IPS DF 6.9 (cell line): ENCODE measurements at regions not wholly inside any gene's neighbourhood (a gene's known extent, or its start where the extent isn't known, plus 50 kb on each side); places are given as distances from the start of the nearest gene placed in this dataset.

Source experiments
- DNase-seq: peaks from one replicate; pipeline ENCODE4 v3.0.0-alpha.2; 2013; ENCODE audit warnings: low read depth, low spot score
- H3K27ac ChIP-seq: one replicate; pipeline ENCODE4 v1.5.1; 2013; ENCODE audit warnings: low read length, control low read depth
- H3K27me3 ChIP-seq: 2 replicates; pipeline ENCODE4 v1.6.1; 2013; ENCODE audit warnings: mild to moderate bottlenecking, low read length; ENCODE audit not compliant: control insufficient read depth, insufficient read depth
- H3K36me3 ChIP-seq: 2 replicates; pipeline ENCODE4 v1.6.1; 2013; ENCODE audit warnings: low read length; ENCODE audit not compliant: control insufficient read depth, insufficient read depth
- H3K4me1 ChIP-seq: 2 replicates; pipeline ENCODE4 v1.6.1; 2013; ENCODE audit warnings: low read length; ENCODE audit not compliant: control insufficient read depth, insufficient read depth
- H3K4me3 ChIP-seq: 2 replicates; pipeline ENCODE4 v1.5.1; 2013; ENCODE audit warnings: mild to moderate bottlenecking, low read length
- H3K9me3 ChIP-seq: 2 replicates; pipeline ENCODE4 v1.6.1; 2013; ENCODE audit warnings: low read length, inconsistent platforms; ENCODE audit not compliant: control insufficient read depth, insufficient read depth
- WGBS: extraction: QIAGEN DNeasy Blood & Tissue Kit; methylation state at CpG from one replicate; pipeline ENCODE4 v1.1.7; 2013; ENCODE audit warnings: mixed read lengths, missing lambda C conversion rate; ENCODE audit not compliant: insufficient read length, insufficient coverage; 5-methylcytosine and 5-hydroxymethylcytosine counted together

DNA sequence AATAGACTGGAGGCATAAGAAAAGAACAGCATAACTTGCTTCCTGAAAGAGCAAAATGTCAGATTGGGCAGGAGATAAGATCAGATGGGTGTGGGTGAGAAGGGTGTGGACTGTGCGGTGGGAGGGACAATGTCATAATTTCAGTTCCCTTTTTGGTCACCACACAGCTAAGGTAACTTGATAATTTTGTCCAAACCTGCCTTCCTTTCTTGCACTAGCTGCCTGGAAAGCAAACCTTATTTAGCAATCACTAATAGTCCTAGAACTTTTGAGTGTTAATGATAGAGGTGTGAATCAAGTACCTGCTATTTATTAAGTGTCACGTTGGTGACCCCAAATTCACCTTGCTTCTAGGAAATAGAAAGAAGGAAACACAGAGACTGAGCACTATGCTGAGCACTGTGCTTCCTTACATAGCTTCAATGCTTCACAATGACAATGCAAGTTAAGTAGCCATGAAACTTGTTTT is 72.4 kb upstream of the SP4 start:
- Histone ChIP-seq H3K36me3 (no peaks in the 10 kb centered on the region), H3K9me3 (no peaks in the 10 kb centered on the region), H3K27ac (no peak overlapping the region), H3K4me3 (no peak overlapping the region), H3K27me3 (no peaks in the 10 kb centered on the region), H3K4me1 (no peaks in the 10 kb centered on the region)
- no CpG with 5 or more reads among the region's 2 CpGs for WGBS
- no peak for DNase-seq

- Histone ChIP-seq H3K9me3 (no peaks in the 10 kb centered on the region), H3K27me3 (no peaks in the 10 kb centered on the region), H3K36me3 (no peaks in the 10 kb centered on the region), H3K4me3 (no peak overlapping the region), H3K27ac (no peak overlapping the region), H3K4me1 (no peaks in the 10 kb centered on the region)
- DNase-seq = no peak
Measured at GRCh38 chr7:21356616-21357015, 71.3 kb upstream of the SP4 start.

DNA sequence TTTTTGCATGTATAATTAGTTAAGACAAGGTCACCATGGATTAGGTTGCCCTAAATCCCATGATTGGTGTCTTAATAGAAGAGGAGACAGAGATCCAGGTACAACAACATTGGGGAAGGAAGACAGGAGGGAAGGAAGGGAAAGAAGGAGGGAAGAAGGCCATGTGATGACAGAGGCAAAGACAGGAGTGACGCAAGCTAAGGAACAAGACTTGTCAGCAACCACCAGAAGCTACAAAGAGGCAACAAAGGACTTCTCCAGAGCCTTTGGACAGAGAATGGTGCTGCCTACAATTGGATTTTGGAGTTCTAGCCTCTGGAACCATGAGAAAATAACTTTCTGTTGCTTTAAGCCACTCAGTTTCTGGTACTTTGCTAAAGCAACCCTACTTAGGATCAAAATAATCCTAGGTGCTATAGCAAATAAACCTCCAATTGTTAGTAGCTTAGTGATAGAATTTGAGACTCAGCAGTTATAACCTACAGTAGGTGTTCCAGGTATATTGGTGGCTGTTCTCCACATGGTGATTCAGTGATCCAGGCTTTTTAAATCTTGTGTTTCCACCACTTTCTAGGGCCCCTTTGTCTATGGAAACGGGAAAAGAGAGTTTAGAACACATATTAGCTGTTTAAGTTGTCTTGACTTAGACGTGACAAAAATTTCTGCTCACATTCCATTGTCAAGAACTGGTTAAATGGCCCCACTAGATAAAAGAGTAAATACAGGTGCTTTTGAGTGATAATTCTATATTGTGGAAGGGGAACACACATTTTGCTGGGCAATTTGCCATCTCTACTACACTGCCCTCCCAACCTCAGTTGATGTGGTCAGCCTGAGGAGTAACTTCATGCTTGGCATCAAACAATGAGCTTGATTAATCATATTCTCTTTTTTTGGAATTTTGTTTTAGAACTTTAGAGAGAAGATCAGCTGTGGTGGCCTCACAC is 70.5 kb upstream of the SP4 start:
- no CpG with 5 or more reads among the region's 3 CpGs for WGBS
- no peak overlapping the region for H3K27ac ChIP-seq
- no peak for DNase-seq

DNA sequence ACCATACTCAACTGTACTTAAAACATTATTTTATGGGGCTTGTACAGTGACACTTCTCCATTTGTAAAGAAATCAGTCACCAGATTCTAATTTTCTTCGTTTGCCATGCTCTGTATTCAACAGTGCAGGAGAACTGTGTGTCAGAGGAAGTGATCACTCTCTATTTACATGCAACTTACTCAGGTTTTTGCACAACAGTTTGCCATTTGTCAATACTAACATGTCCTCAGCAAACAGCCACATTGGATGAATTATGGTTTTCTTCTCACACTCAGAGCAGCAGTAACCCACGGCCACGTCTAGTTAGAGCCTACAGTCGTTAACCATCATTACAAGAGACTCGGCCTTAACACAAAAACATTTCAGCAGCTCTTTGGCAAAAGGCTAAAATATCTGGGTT is 69.2 kb upstream of the SP4 start:
- DNase-seq = no peak
- no peaks in the 10 kb centered on the region for H3K9me3 ChIP-seq
- no peaks in the 10 kb centered on the region for H3K4me1 ChIP-seq
- no CpG with 5 or more reads among the region's 5 CpGs for WGBS
- no peaks in the 10 kb centered on the region for H3K27me3 ChIP-seq
- H3K27ac ChIP-seq = no peak overlapping the region
- H3K36me3 ChIP-seq = no peaks in the 10 kb centered on the region
- no peak overlapping the region for H3K4me3 ChIP-seq

More for the DNA sequence above, 70.5 kb upstream of the SP4 start:
- no peaks in the 10 kb centered on the region for H3K36me3 ChIP-seq
- no peak overlapping the region for H3K4me3 ChIP-seq
- H3K4me1 ChIP-seq = no peaks in the 10 kb centered on the region
- H3K27me3 ChIP-seq = no peaks in the 10 kb centered on the region
- no peaks in the 10 kb centered on the region for H3K9me3 ChIP-seq

DNA sequence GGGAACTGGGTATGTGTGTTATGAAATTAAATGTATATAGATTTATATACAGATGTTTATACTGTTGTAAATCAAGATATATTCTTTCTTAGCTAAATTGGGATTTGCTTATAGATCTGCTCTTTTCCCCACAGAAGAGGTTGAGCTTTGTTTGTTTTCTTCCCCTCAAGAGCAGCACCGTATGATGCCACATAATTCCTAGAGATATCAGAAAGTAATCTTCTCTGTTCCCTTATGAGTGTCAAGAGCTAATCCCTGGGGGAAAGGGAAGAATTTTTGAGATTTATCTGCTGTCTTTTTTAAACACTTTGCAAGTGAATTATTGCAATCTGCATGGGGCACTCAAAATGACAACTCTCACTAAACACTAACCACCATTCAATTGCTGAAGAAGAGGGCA is 68.7 kb upstream of the SP4 start:
- WGBS = no CpG with 5 or more reads among the region's 1 CpG
- no peak for DNase-seq
- H3K4me3 ChIP-seq = no peak overlapping the region
- no peaks in the 10 kb centered on the region for H3K9me3 ChIP-seq
- no peaks in the 10 kb centered on the region for H3K27me3 ChIP-seq
- H3K36me3 ChIP-seq = no peaks in the 10 kb centered on the region
- H3K27ac ChIP-seq = no peak overlapping the region
- H3K4me1 ChIP-seq = no peaks in the 10 kb centered on the region

GRCh38 chr7:21361413-21362125 is 66.3 kb upstream of the SP4 start:
- Histone ChIP-seq H3K4me1 (no peaks in the 10 kb centered on the region), H3K36me3 (no peaks in the 10 kb centered on the region), H3K4me3 (no peak overlapping the region), H3K9me3 (no peaks in the 10 kb centered on the region), H3K27me3 (no peaks in the 10 kb centered on the region), H3K27ac (no peak overlapping the region)
- no CpG with 5 or more reads among the region's 5 CpGs for WGBS
- DNase-seq = no peak

DNA sequence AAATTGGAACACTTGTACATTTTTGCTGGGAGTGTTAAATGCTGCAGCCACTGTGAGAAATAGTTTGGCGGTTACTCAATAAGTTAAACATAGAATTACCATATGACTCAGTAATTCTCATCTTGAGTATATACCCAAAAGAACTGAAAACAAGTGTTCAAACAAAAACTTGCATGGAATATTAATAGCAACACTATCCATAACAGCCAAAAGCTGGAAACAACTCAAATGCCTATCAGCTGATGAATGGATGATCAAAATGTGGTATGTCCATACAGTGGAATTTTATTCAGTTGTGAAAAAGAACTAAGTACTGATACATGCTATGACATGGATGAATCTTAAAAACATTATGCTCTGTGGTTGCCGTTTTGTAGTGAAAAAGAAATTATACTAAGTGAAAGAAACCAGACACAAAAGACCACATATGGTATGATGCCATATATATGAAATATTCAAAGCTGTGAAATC is 63.0 kb upstream of the SP4 start:
- WGBS = no CpG with 5 or more reads among the region's 2 CpGs
- H3K4me3 ChIP-seq = no peak overlapping the region

GRCh38 chr7:21365866-21366624 is 61.8 kb upstream of the SP4 start:
- no peaks in the 10 kb centered on the region for H3K36me3 ChIP-seq

More for the DNA sequence above, 63.0 kb upstream of the SP4 start:
- no peaks in the 10 kb centered on the region for H3K4me1 ChIP-seq
- no peak overlapping the region for H3K27ac ChIP-seq
- H3K9me3 ChIP-seq = no peaks in the 10 kb centered on the region
- no peaks in the 10 kb centered on the region for H3K36me3 ChIP-seq
- DNase-seq = no peak
- H3K27me3 ChIP-seq = no peaks in the 10 kb centered on the region

GRCh38 chr7:21367081-21367480 is 60.8 kb upstream of the SP4 start:
- no peak overlapping the region for H3K27ac ChIP-seq
- no CpG with 5 or more reads among the region's 3 CpGs for WGBS

More at GRCh38 chr7:21365866-21366624, 61.8 kb upstream of the SP4 start:
- H3K27me3 ChIP-seq = no peaks in the 10 kb centered on the region
- H3K4me1 ChIP-seq = no peaks in the 10 kb centered on the region
- no peak overlapping the region for H3K27ac ChIP-seq
- no peak for DNase-seq
- H3K4me3 ChIP-seq = no peak overlapping the region
- WGBS = no CpG with 5 or more reads among the region's 6 CpGs
- no peaks in the 10 kb centered on the region for H3K9me3 ChIP-seq

GRCh38 chr7:21367537-21367936 is 60.3 kb upstream of the SP4 start:
- H3K4me3 ChIP-seq = no peak overlapping the region
- WGBS = no CpG with 5 or more reads among the region's 10 CpGs
- H3K4me1 ChIP-seq = no peaks in the 10 kb centered on the region
- H3K27ac ChIP-seq = no peak overlapping the region
- no peaks in the 10 kb centered on the region for H3K36me3 ChIP-seq
- no peaks in the 10 kb centered on the region for H3K27me3 ChIP-seq
- H3K9me3 ChIP-seq = no peaks in the 10 kb centered on the region
- DNase-seq = no peak

More at GRCh38 chr7:21367081-21367480, 60.8 kb upstream of the SP4 start:
- Histone ChIP-seq H3K4me3 (no peak overlapping the region), H3K36me3 (no peaks in the 10 kb centered on the region), H3K9me3 (no peaks in the 10 kb centered on the region), H3K27me3 (no peaks in the 10 kb centered on the region), H3K4me1 (no peaks in the 10 kb centered on the region)
- DNase-seq = no peak
